H1 (cell line): ENCODE measurements at regions not wholly inside any gene's neighbourhood (a gene's known extent, or its start where the extent isn't known, plus 50 kb on each side); places are given as distances from the start of the nearest gene placed in this dataset.

ENCODE experiments used
- CTCF ChIA-PET: fragments of 300-600 bp; sonication (Branson Sonifier 250); formaldehyde crosslinking; loops from one replicate; lab custom pipeline; 2021; ENCODE audit not compliant: partially characterized antibody; lab: Charles Lee
- POLR2A ChIA-PET: fragments of 300-600 bp; sonication (Branson Sonifier 250); formaldehyde crosslinking; loops from one replicate; lab custom pipeline; 2021; ENCODE audit warnings: inconsistent platforms; ENCODE audit not compliant: partially characterized antibody; lab: Charles Lee
- DNase-seq, 2 experiments: peaks; one replicate each; pipeline versions ENCODE4 v3.0.0 to v3.0.0-alpha.2; 2010 to 2022; ENCODE audit warnings: low spot score in 2 of 2, low read depth in 1 of 2, mixed read lengths in 1 of 2
- FAIRE-seq: peaks from 2 replicates; lab custom pipeline; 2011; peaks lifted over from hg19 to GRCh38; lab: Jason Lieb, UNC
- H2AFZ ChIP-seq: 2 replicates; pipeline ENCODE4 v1.8.1; 2012; ENCODE audit warnings: low read length, inconsistent platforms
- H2AK5ac ChIP-seq: 2 replicates; pipeline ENCODE4 v1.6.1; 2013; ENCODE audit warnings: low read depth, low read length
- H2BK120ac ChIP-seq: replicated peaks from 2 replicates; pipeline ENCODE3; 2013; ENCODE audit warnings: low read depth, low read length, inconsistent platforms
- H2BK12ac ChIP-seq: 2 replicates; pipeline ENCODE4 v1.6.1; 2013; ENCODE audit warnings: low read depth, low read length
- H2BK15ac ChIP-seq: 2 replicates; pipeline ENCODE4 v1.6.1; 2013; ENCODE audit warnings: low read length
- H2BK20ac ChIP-seq: 2 replicates; pipeline ENCODE4 v1.6.1; 2013; ENCODE audit warnings: low read length
- H2BK5ac ChIP-seq: 2 replicates; pipeline ENCODE4 v1.6.1; 2013; ENCODE audit warnings: low read depth, low read length
- H3K14ac ChIP-seq: 2 replicates; pipeline ENCODE4 v1.6.1; 2013; ENCODE audit warnings: inconsistent platforms; ENCODE audit not compliant: insufficient read length
- H3K18ac ChIP-seq: 2 replicates; pipeline ENCODE4 v1.6.1; 2013; ENCODE audit warnings: low read length; ENCODE audit errors: extremely low read depth
- H3K23ac ChIP-seq: 2 replicates; pipeline ENCODE4 v1.6.1; 2013; ENCODE audit warnings: inconsistent platforms; ENCODE audit not compliant: insufficient read length
- H3K23me2 ChIP-seq: 2 replicates; pipeline ENCODE4 v1.6.1; 2013; ENCODE audit warnings: low read depth, low read length
- H3K27ac ChIP-seq: 2 replicates; pipeline ENCODE4 v1.6.1; 2011; ENCODE audit warnings: low read depth, low read length, inconsistent platforms
- H3K27me3 ChIP-seq, 4 experiments: replicated peaks in 1 of 4; 1 replicate in 1 of 4; 2 replicates in 3 of 4; pipeline versions ENCODE4 v1.6.1 to v1.8.1; 2011 to 2013; ENCODE audit warnings: low read length in 3 of 4, mild to moderate bottlenecking in 3 of 4, inconsistent platforms in 2 of 4, mixed read lengths in 2 of 4, moderate library complexity in 1 of 4; ENCODE audit not compliant: control insufficient read depth in 3 of 4, insufficient read depth in 3 of 4; ENCODE audit errors: extremely low read depth in 1 of 4
- H3K36me3 ChIP-seq, 4 experiments: 2 replicates each; pipeline versions ENCODE4 v1.6.1 to v1.8.1; 2011 to 2013; ENCODE audit warnings: mild to moderate bottlenecking in 4 of 4, low read length in 3 of 4, moderate library complexity in 2 of 4, control low read depth in 1 of 4, inconsistent platforms in 1 of 4; ENCODE audit not compliant: insufficient read depth in 4 of 4, control insufficient read depth in 2 of 4
- H3K4ac ChIP-seq: replicated peaks from 2 replicates; pipeline ENCODE3; 2013; ENCODE audit warnings: low read length, low read depth, mixed read lengths, inconsistent platforms; ENCODE audit not compliant: insufficient read length
- H3K4me1 ChIP-seq, 4 experiments: replicated peaks in 1 of 4; 1 replicate in 1 of 4; 2 replicates in 3 of 4; pipeline versions ENCODE4 v1.6.1 to v1.8.1; 2011 to 2013; ENCODE audit warnings: low read length in 3 of 4, inconsistent platforms in 2 of 4, mixed read lengths in 1 of 4; ENCODE audit not compliant: insufficient read depth in 4 of 4, control insufficient read depth in 3 of 4
- H3K4me2 ChIP-seq, 2 experiments: 2 replicates each; pipeline versions ENCODE4 v1.6.1 to v1.8.1; 2011 to 2013; ENCODE audit warnings: low read depth in 2 of 2, low read length in 2 of 2, control low read depth in 1 of 2, inconsistent platforms in 1 of 2, mild to moderate bottlenecking in 1 of 2; ENCODE audit not compliant: insufficient read depth in 1 of 2
- H3K4me3 ChIP-seq, 4 experiments: fragments of 200-600, 300-600 bp in 1 of 4; sonication (generic), shearing (Covaris generic), sonication (Bioruptor Twin) in 1 of 4; 2 replicates each; pipeline versions ENCODE4 v1.5.1 to v1.8.1; 2011 to 2016; ENCODE audit warnings: low read length in 4 of 4, low read depth in 3 of 4, control low read depth in 2 of 4, inconsistent platforms in 2 of 4, mild to moderate bottlenecking in 2 of 4, mixed read lengths in 1 of 4, moderate library complexity in 1 of 4; ENCODE audit not compliant: insufficient read depth in 2 of 4; ENCODE audit errors: extremely low read depth in 1 of 4
- H3K56ac ChIP-seq: replicated peaks from 2 replicates; pipeline ENCODE3; 2013; ENCODE audit warnings: low read depth, mild to moderate bottlenecking, mixed read lengths, low read length, inconsistent platforms; ENCODE audit not compliant: insufficient read length
- H3K79me1 ChIP-seq: 2 replicates; pipeline ENCODE4 v1.6.1; 2013; ENCODE audit warnings: low read depth, low read length, control low read depth
- H3K79me2 ChIP-seq, 2 experiments: 2 replicates each; pipeline versions ENCODE4 v1.6.1 to v1.8.1; 2012 to 2013; ENCODE audit warnings: low read length in 2 of 2, mild to moderate bottlenecking in 2 of 2, inconsistent platforms in 1 of 2; ENCODE audit not compliant: insufficient read depth in 2 of 2, control insufficient read depth in 1 of 2
- H3K9ac ChIP-seq, 4 experiments: replicated peaks in 1 of 4; 1 replicate in 1 of 4; 2 replicates in 3 of 4; pipeline versions ENCODE4 v1.6.1 to v1.8.1; 2011 to 2013; ENCODE audit warnings: low read depth in 3 of 4, low read length in 3 of 4, control low read depth in 2 of 4, mild to moderate bottlenecking in 2 of 4, moderate library complexity in 2 of 4, inconsistent platforms in 1 of 4; ENCODE audit errors: extremely low read depth in 1 of 4
- H3K9me3 ChIP-seq, 2 experiments: 2 replicates each; pipeline versions ENCODE4 v1.6.1 to v1.8.1; 2012 to 2013; ENCODE audit warnings: mild to moderate bottlenecking in 2 of 2, moderate library complexity in 2 of 2, control low read depth in 1 of 2, inconsistent platforms in 1 of 2, low read depth in 1 of 2, low read length in 1 of 2, mixed read lengths in 1 of 2; ENCODE audit not compliant: insufficient read depth in 2 of 2
- H4K20me1 ChIP-seq, 2 experiments: replicated peaks in 1 of 2; 2 replicates each; pipeline versions ENCODE3 to v1.8.1; 2011 to 2013; ENCODE audit warnings: inconsistent platforms in 2 of 2, low read length in 2 of 2, mild to moderate bottlenecking in 1 of 2; ENCODE audit not compliant: insufficient read depth in 2 of 2, control insufficient read depth in 1 of 2
- H4K5ac ChIP-seq: 2 replicates; pipeline ENCODE4 v1.6.1; 2013; ENCODE audit warnings: low read length, low read depth, mixed read lengths, inconsistent platforms; ENCODE audit not compliant: insufficient read length
- H4K8ac ChIP-seq: 2 replicates; pipeline ENCODE4 v1.8.0; 2013; ENCODE audit warnings: mild to moderate bottlenecking, moderate library complexity, low read length, inconsistent platforms; ENCODE audit not compliant: insufficient read depth; ENCODE audit errors: extremely low read depth
- H4K91ac ChIP-seq: replicated peaks from 2 replicates; pipeline ENCODE3; 2013; ENCODE audit warnings: low read length, mixed read lengths, inconsistent platforms; ENCODE audit not compliant: insufficient read length
- BACH1 ChIP-seq: IDR thresholded peaks from 2 replicates; pipeline ENCODE4 v1.6.1; 2012; ENCODE audit warnings: low read length, improper control_type of control experiment
- BRCA1 ChIP-seq: IDR thresholded peaks from 2 replicates; pipeline ENCODE4 v1.6.1; 2012; ENCODE audit warnings: low read depth, low read length, improper control_type of control experiment
- CEBPB ChIP-seq: IDR thresholded peaks from 2 replicates; pipeline ENCODE4 v1.6.1; 2012; ENCODE audit warnings: low read depth, low read length
- EGR1 ChIP-seq: IDR thresholded peaks from 2 replicates; pipeline ENCODE4 v1.6.1; 2011; ENCODE audit warnings: low read depth, low read length, borderline replicate concordance
- JUN ChIP-seq: IDR thresholded peaks from 2 replicates; pipeline ENCODE4 v1.6.1; 2011; ENCODE audit warnings: low read depth, mild to moderate bottlenecking, improper control_type of control experiment, low read length
- SUZ12 ChIP-seq: fragments of 200-600 bp; sonication (generic); IDR thresholded peaks from 2 replicates; pipeline ENCODE4 v1.6.1; 2012; ENCODE audit warnings: mild to moderate bottlenecking, inconsistent platforms, low read length, moderate library complexity, mixed read lengths
- USF2 ChIP-seq: IDR thresholded peaks from 2 replicates; pipeline ENCODE4 v1.6.1; 2011; ENCODE audit warnings: low read length, improper control_type of control experiment
- ZNF274 ChIP-seq: IDR thresholded peaks from 2 replicates; pipeline ENCODE4 v1.7.0; 2012; ENCODE audit warnings: low read length, borderline replicate concordance; ENCODE audit errors: extremely low read depth
- WGBS, 2 experiments: shearing (Covaris generic) in 1 of 2; methylation state at CpG; one replicate each; pipeline versions ENCODE4 v1.1.6 to v1.1.7; 2013 to 2015; ENCODE audit warnings: low lambda C conversion rate in 2 of 2, mixed read lengths in 2 of 2, inconsistent platforms in 1 of 2, low coverage in 1 of 2, missing lambda C conversion rate in 1 of 2; ENCODE audit not compliant: insufficient replicate concordance in 2 of 2, insufficient coverage in 1 of 2, insufficient read length in 1 of 2; ENCODE audit errors: extremely low coverage in 1 of 2, missing lambda C conversion rate in 1 of 2; 5-methylcytosine and 5-hydroxymethylcytosine counted together

GRCh38 chr13:63472711-63473110 lies 2057.1 kb upstream of the PCDH20 start:
- Histone ChIP-seq H4K20me1 (no peaks in the 10 kb centered on the region), H2BK15ac (no peak overlapping the region), H3K27me3 (no peaks in the 10 kb centered on the region), H4K91ac (no peak overlapping the region), H2AFZ (peak overlapping the region; percentile 34; the same call in 1 of the 2 replicates), H3K14ac (no peak overlapping the region), H3K23ac (no peak overlapping the region), H3K4me2 (no peak overlapping the region), H2BK120ac (no peak overlapping the region), H3K36me3 (no peaks in the 10 kb centered on the region), H3K9me3 (no peaks in the 10 kb centered on the region), H3K56ac (no peak overlapping the region), H3K79me2 (no peaks in the 10 kb centered on the region), H3K4me1 (no peaks in the 10 kb centered on the region), H2AK5ac (no peak overlapping the region), H3K27ac (no peak overlapping the region), H2BK5ac (no peak overlapping the region), H3K18ac (no peak overlapping the region), H4K5ac (no peak overlapping the region), H3K4me3 (no peak overlapping the region), H2BK20ac (no peak overlapping the region), H3K4ac (no peak overlapping the region), H2BK12ac (no peak overlapping the region), H3K23me2 (no peaks in the 10 kb centered on the region), H3K9ac (no peak overlapping the region), H3K79me1 (no peaks in the 10 kb centered on the region), H4K8ac (no peak overlapping the region)
- ChIA-PET POLR2A (no interaction called here), CTCF (no interaction called here)
- TF ChIP-seq BACH1 (no peak), EGR1 (no peak), SUZ12 (no peak), USF2 (no peak), ZNF274 (no peak), JUN (no peak), CEBPB (no peak), BRCA1 (no peak)
- FAIRE-seq, result no peak
- no peak for DNase-seq
- WGBS, 2 experiments, result 91% methylated on average over 1 of the region's 1 CpG; no CpG with 5 or more reads in 1 of the 2 experiments
